C4-2B (cell line): ENCODE measurements at regions not wholly inside any gene's neighbourhood (a gene's known extent, or its start where the extent isn't known, plus 50 kb on each side); places are given as distances from the start of the nearest gene placed in this dataset.

Experiments
- CTCF ChIP-seq: fragments of 450-650 bp; conservative IDR thresholded peaks from 2 replicates; pipeline ENCODE4 v1.5.1; 2017; ENCODE audit warnings: mild to moderate bottlenecking
- ZFX ChIP-seq: fragments of 450-650 bp; IDR thresholded peaks from 2 replicates; pipeline ENCODE4 v1.6.1; 2017

DNA sequence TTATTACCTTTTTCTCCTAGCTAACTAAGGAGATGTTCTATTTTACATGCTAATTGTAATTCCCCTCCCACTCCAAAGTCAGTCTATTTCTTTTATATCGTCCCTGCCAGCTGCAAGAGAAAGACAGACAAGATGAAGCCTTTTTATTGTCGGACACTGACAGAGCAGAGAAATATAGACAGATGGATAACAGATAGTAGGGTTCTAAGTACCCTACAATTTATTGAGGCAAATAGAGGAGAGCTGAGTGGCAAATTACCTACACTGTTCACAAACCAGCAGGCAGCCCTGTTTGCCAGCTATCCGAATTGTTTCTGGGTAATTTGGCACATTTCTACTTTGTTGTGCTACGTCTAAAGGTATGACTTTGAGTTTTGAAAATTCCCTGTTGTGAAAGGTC lies 392.3 kb upstream of the ZNF717 start:
- no peak for TF ChIP-seq CTCF
- TF ChIP-seq ZFX, result no peak
